ENCODE measurements at regions not wholly inside any gene's neighbourhood (a gene's known extent, or its start where the extent isn't known, plus 50 kb on each side); places are given as distances from the start of the nearest gene placed in this dataset.

GRCh38 chr1:235038701-235039100, 89.9 kb downstream of the TOMM20 start:
- DNase-seq = no peak
- Histone ChIP-seq H3K27me3 (no peaks in the 10 kb centered on the region), H3K9me3 (no peaks in the 10 kb centered on the region), H3K36me3 (no peaks in the 10 kb centered on the region), H3K4me1 (no peaks in the 10 kb centered on the region), H3K27ac (no peak overlapping the region), H3K4me3 (no peak overlapping the region)
- intact Hi-C loops (cut with DNase I; ENCODE audit: low total_unique reads) = no loop called here
- TF ChIP-seq CTCF (IDR thresholded peaks at IDR 0.05) = no peak
- no peak for TF ChIP-seq POLR2A (IDR thresholded peaks at IDR 0.05)

GRCh38 chr1:235035928-235036327, 92.7 kb downstream of the TOMM20 start:
- no peak for DNase-seq
- no peaks in the 10 kb centered on the region for H3K36me3 ChIP-seq

GRCh38 chr1:235030919-235031596, 97.6 kb downstream of the TOMM20 start:
- Histone ChIP-seq H3K27me3 (no peaks in the 10 kb centered on the region), H3K9me3 (no peaks in the 10 kb centered on the region), H3K36me3 (no peaks in the 10 kb centered on the region), H3K27ac (no peak overlapping the region), H3K4me3 (no peak overlapping the region), H3K4me1 (no peaks in the 10 kb centered on the region)
- intact Hi-C loops (cut with DNase I; ENCODE audit: low total_unique reads) = no loop called here
- no peak for DNase-seq
- TF ChIP-seq POLR2A (IDR thresholded peaks at IDR 0.05) = no peak
- TF ChIP-seq CTCF (IDR thresholded peaks at IDR 0.05) = no peak

More at GRCh38 chr1:235035928-235036327, 92.7 kb downstream of the TOMM20 start:
- intact Hi-C loops (cut with DNase I; ENCODE audit: low total_unique reads) = no loop called here
- Histone ChIP-seq H3K9me3 (no peaks in the 10 kb centered on the region), H3K4me3 (no peak overlapping the region), H3K27me3 (no peaks in the 10 kb centered on the region), H3K27ac (no peak overlapping the region), H3K4me1 (no peaks in the 10 kb centered on the region)
- TF ChIP-seq CTCF (IDR thresholded peaks at IDR 0.05) (no peak), POLR2A (IDR thresholded peaks at IDR 0.05) (no peak)

- Histone ChIP-seq H3K27ac (no peak overlapping the region), H3K9me3 (no peaks in the 10 kb centered on the region), H3K27me3 (no peaks in the 10 kb centered on the region), H3K4me3 (no peak overlapping the region), H3K4me1 (no peaks in the 10 kb centered on the region), H3K36me3 (no peaks in the 10 kb centered on the region)
- DNase-seq = no peak
- intact Hi-C loops (cut with DNase I; ENCODE audit: low total_unique reads) = no loop called here
- no peak for TF ChIP-seq CTCF (IDR thresholded peaks at IDR 0.05)
- TF ChIP-seq POLR2A (IDR thresholded peaks at IDR 0.05) = no peak
Measured at GRCh38 chr1:235027862-235028250, 100.8 kb downstream of the TOMM20 start.

GRCh38 chr1:235027076-235027861, 101.4 kb downstream of the TOMM20 start:
- TF ChIP-seq CTCF (IDR thresholded peaks at IDR 0.05) (no peak), POLR2A (IDR thresholded peaks at IDR 0.05) (no peak)
- Histone ChIP-seq H3K36me3 (no peaks in the 10 kb centered on the region), H3K9me3 (no peaks in the 10 kb centered on the region), H3K4me1 (no peaks in the 10 kb centered on the region), H3K27ac (no peak overlapping the region), H3K27me3 (no peaks in the 10 kb centered on the region), H3K4me3 (no peak overlapping the region)
- intact Hi-C loops (cut with DNase I; ENCODE audit: low total_unique reads) = no loop called here
- DNase-seq = no peak

Data from uterus (tissue), 3 donors.